Liver (tissue), 3 donors: ENCODE measurements at regions not wholly inside any gene's neighbourhood (a gene's known extent, or its start where the extent isn't known, plus 50 kb on each side); places are given as distances from the start of the nearest gene placed in this dataset.

Experiments used
- EGR1 ChIP-seq, 2 donors: IDR thresholded peaks; 2 replicates each; pipeline ENCODE4 v1.6.1; 2016 to 2018; ENCODE audit warnings: antibody characterized with exemption in 2 of 2, low read depth in 2 of 2
- HNF4A ChIP-seq, 2 donors: conservative IDR thresholded peaks; 2 replicates each; pipeline ENCODE4 v1.6.1; 2016; ENCODE audit warnings: antibody characterized with exemption in 2 of 2, mild to moderate bottlenecking in 2 of 2
- JUND ChIP-seq, 2 donors: IDR thresholded peaks; 2 replicates each; pipeline ENCODE4 v1.6.1; 2016; ENCODE audit warnings: antibody characterized with exemption in 2 of 2
- RAD21 ChIP-seq, 2 donors: IDR thresholded peaks; 2 replicates each; pipeline ENCODE4 v1.6.1; 2016; ENCODE audit warnings: antibody characterized with exemption in 2 of 2, mild to moderate bottlenecking in 2 of 2
- REST ChIP-seq: IDR thresholded peaks from 2 replicates; pipeline ENCODE4 v1.6.1; 2016; ENCODE audit warnings: antibody characterized with exemption, mild to moderate bottlenecking
- RXRA ChIP-seq, 2 donors: IDR thresholded peaks; 2 replicates each; pipeline ENCODE4 v1.6.1; 2017 to 2018; ENCODE audit warnings: antibody characterized with exemption in 2 of 2, mild to moderate bottlenecking in 1 of 2
- SP1 ChIP-seq: IDR thresholded peaks from 2 replicates; pipeline ENCODE4 v1.6.1; 2018; ENCODE audit warnings: antibody characterized with exemption, mild to moderate bottlenecking
- TAF1 ChIP-seq: conservative IDR thresholded peaks from 2 replicates; pipeline ENCODE4 v1.6.1; 2016; ENCODE audit warnings: antibody characterized with exemption, mild to moderate bottlenecking
- YY1 ChIP-seq: IDR thresholded peaks from 2 replicates; pipeline ENCODE4 v1.6.1; 2016; ENCODE audit warnings: antibody characterized with exemption, mild to moderate bottlenecking
- ZBTB33 ChIP-seq: IDR thresholded peaks from 2 replicates; pipeline ENCODE4 v1.6.1; 2016; ENCODE audit warnings: antibody characterized with exemption
- TF ChIP-seq, protein P1 (sequence below): IDR thresholded peaks from 2 replicates; pipeline ENCODE4 v1.6.1; 2016; ENCODE audit warnings: antibody characterized with exemption
- TF ChIP-seq, protein P2 (sequence below): fragments of 150-350 bp; IDR thresholded peaks from 2 replicates; pipeline ENCODE4 v1.5.1; 2017; ENCODE audit warnings: improper control_type of control experiment, low read depth, low read length; ENCODE audit not compliant: missing input control
- TF ChIP-seq, protein P3 (sequence below): IDR thresholded peaks from 2 replicates; pipeline ENCODE4 v1.6.1; 2016; ENCODE audit warnings: antibody characterized with exemption
- donor health status: healthy.
- donor health status: healthy.

GRCh38 chr3:168808596-168808995 lies 712.9 kb upstream of the GOLIM4 start:
- TF ChIP-seq, protein P1, sequence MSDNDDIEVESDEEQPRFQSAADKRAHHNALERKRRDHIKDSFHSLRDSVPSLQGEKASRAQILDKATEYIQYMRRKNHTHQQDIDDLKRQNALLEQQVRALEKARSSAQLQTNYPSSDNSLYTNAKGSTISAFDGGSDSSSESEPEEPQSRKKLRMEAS, result no peak
- no peak for TF ChIP-seq REST
- TF ChIP-seq, protein P2, sequence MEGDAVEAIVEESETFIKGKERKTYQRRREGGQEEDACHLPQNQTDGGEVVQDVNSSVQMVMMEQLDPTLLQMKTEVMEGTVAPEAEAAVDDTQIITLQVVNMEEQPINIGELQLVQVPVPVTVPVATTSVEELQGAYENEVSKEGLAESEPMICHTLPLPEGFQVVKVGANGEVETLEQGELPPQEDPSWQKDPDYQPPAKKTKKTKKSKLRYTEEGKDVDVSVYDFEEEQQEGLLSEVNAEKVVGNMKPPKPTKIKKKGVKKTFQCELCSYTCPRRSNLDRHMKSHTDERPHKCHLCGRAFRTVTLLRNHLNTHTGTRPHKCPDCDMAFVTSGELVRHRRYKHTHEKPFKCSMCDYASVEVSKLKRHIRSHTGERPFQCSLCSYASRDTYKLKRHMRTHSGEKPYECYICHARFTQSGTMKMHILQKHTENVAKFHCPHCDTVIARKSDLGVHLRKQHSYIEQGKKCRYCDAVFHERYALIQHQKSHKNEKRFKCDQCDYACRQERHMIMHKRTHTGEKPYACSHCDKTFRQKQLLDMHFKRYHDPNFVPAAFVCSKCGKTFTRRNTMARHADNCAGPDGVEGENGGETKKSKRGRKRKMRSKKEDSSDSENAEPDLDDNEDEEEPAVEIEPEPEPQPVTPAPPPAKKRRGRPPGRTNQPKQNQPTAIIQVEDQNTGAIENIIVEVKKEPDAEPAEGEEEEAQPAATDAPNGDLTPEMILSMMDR, result no peak
- TF ChIP-seq, protein P3, sequence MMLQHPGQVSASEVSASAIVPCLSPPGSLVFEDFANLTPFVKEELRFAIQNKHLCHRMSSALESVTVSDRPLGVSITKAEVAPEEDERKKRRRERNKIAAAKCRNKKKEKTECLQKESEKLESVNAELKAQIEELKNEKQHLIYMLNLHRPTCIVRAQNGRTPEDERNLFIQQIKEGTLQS, result no peak
- TF ChIP-seq EGR1 (IDR thresholded peaks at IDR 0.05; ENCODE audit: low read depth in 2 of 2), result no peak
- TF ChIP-seq RAD21 (IDR thresholded peaks at IDR 0.05), result no peak
- no peak for TF ChIP-seq JUND (IDR thresholded peaks at IDR 0.05)
- TF ChIP-seq YY1, result no peak
- no peak for TF ChIP-seq TAF1
- TF ChIP-seq RXRA (IDR thresholded peaks at IDR 0.05), result no peak
- TF ChIP-seq ZBTB33, result no peak
- TF ChIP-seq SP1, result no peak
- TF ChIP-seq HNF4A (conservative IDR thresholded peaks at IDR 0.05), result no peak
